Right cardiac atrium (tissue), 5 donors: ENCODE measurements at regions not wholly inside any gene's neighbourhood (a gene's known extent, or its start where the extent isn't known, plus 50 kb on each side); places are given as distances from the start of the nearest gene placed in this dataset.
"Not testable (repeated sequence)": the region's sequence is repeated elsewhere in the genome, so short reads cannot be mapped to it uniquely, and the experiment has no call there.

Source experiments
- ATAC-seq, 2 donors: fragments of 200-7000 bp; cut with Tn5 transposase; one replicate each; pipeline versions ENCODE4 v1.8.0 to v1.9.1; 2020; ENCODE audit warnings: moderate library complexity in 2 of 2, mild to moderate bottlenecking in 1 of 2
- DNase-seq, 3 donors: peaks; one replicate each; pipeline ENCODE4 v3.0.0-alpha.2; 2020
- H3K27ac ChIP-seq: one replicate; pipeline ENCODE4 v1.5.1; 2013; ENCODE audit warnings: mild to moderate bottlenecking, low read length, control low read depth, moderate library complexity
- H3K27me3 ChIP-seq: one replicate; pipeline ENCODE4 v1.6.1; 2013; ENCODE audit not compliant: control insufficient read depth, insufficient read depth
- H3K4me1 ChIP-seq: one replicate; pipeline ENCODE4 v1.6.1; 2013; ENCODE audit warnings: low read length; ENCODE audit not compliant: control insufficient read depth, insufficient read depth
- H3K4me3 ChIP-seq: one replicate; pipeline ENCODE4 v1.5.1; 2013; ENCODE audit warnings: low read length, control low read depth
- H3K9me3 ChIP-seq: one replicate; pipeline ENCODE4 v1.6.1; 2013; ENCODE audit warnings: low read length; ENCODE audit not compliant: control insufficient read depth
- WGBS: extraction: QIAGEN DNeasy Blood & Tissue Kit; methylation state at CpG from one replicate; pipeline ENCODE4 v1.1.7; 2013; 5-methylcytosine and 5-hydroxymethylcytosine counted together
- intact Hi-C, 4 donors: fragments of 100-400 bp; cut with DNase I; formaldehyde crosslinking; loops; one replicate each; pipeline versions ENCODE4 v1.11.0 to v1.14.0; 2022 to 2023
- donor health status: healthy with polysubstance abuse.
- donor health status: DM: no; HTN: yes; CAD: no.
- donor health status: DM: no; HTN: no; CAD: no.
- donor health status: DM: no; HTN: yes; CAD: no; lungs with severe emphysema.
- donor health status: DM: yes; HTN: yes; CAD: no.

DNA sequence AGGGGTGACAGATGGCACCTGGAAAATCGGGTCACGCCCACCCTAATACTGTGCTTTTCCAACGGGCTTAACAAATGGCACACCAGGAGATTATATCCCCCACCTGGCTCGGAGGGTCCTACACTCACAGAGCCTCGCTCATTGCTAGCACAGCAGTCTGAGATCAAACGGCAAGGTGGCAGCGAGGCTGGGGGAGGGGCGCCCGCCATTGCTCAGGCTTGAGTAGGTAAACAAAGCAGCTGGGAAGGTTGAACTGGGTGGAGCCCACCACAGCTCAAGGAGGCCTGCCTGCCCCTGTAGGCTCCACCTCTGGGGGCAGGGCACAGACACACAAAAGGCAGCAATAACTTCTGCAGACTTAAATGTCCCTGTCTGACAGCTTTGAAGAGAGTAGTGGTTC lies 346.8 kb downstream of the EIPR1 start:
- H3K4me1 ChIP-seq, H3K9me3 ChIP-seq, H3K4me3 ChIP-seq, DNase-seq, H3K27me3 ChIP-seq, intact Hi-C loops, H3K27ac ChIP-seq, ATAC-seq: not testable (repeated sequence)
- WGBS = 79% methylated on average over 9 of the region's 9 CpGs

DNA sequence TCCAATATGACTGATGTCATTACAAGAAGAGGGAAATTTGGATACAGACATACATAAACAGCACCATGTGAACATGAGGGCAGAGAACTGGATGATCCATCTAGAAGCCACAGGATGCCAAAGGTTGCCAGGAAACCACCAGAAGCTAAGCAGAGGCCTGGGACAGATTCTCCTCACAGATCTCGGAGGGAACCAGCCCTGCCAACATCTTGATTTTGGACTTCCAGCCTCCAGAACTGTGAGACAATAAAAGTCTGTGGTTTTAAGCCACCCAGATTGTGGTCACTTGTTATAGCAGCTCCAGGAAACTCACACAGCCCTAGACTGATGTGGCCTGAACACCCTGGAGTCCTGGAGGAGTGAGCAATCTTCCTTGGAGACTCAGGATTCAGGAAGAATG lies 351.6 kb downstream of the EIPR1 start:
- H3K4me3 ChIP-seq = no peak overlapping the region

DNA sequence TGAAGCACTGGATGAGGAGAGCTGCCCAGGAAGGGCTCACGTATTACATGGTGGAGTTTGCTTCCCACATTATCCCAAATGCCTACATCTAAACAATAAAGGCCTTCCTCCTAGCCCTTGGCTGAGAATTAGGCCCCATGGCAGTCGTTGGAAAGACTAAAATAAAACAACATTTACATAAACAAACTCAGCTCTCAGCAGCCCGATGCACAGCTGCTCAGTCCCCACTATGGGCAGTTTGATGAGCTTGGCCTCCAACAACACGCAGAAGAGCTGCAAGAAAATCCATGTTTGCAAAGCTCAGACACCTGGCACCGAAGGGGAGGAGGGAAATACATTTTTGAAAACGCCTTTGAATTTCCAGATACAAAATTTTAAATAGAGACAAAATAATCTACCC lies 352.4 kb downstream of the EIPR1 start:
- H3K4me1 ChIP-seq = no peaks in the 10 kb centered on the region
- 63% methylated on average over 6 of the region's 6 CpGs for WGBS
- no peak overlapping the region for H3K27ac ChIP-seq
- H3K4me3 ChIP-seq = no peak overlapping the region
- H3K27me3 ChIP-seq = no peaks in the 10 kb centered on the region
- no peaks in the 10 kb centered on the region for H3K9me3 ChIP-seq
- intact Hi-C loops = no loop called here
- no peak for ATAC-seq
- no peak for DNase-seq

More for the DNA sequence above, 351.6 kb downstream of the EIPR1 start:
- no peak overlapping the region for H3K27ac ChIP-seq
- DNase-seq (no peak), ATAC-seq (no peak)
- H3K27me3 ChIP-seq = no peaks in the 10 kb centered on the region
- H3K9me3 ChIP-seq = no peaks in the 10 kb centered on the region
- intact Hi-C loops = no loop called here
- 53% methylated on average over 1 of the region's 1 CpG for WGBS
- H3K4me1 ChIP-seq = no peaks in the 10 kb centered on the region

DNA sequence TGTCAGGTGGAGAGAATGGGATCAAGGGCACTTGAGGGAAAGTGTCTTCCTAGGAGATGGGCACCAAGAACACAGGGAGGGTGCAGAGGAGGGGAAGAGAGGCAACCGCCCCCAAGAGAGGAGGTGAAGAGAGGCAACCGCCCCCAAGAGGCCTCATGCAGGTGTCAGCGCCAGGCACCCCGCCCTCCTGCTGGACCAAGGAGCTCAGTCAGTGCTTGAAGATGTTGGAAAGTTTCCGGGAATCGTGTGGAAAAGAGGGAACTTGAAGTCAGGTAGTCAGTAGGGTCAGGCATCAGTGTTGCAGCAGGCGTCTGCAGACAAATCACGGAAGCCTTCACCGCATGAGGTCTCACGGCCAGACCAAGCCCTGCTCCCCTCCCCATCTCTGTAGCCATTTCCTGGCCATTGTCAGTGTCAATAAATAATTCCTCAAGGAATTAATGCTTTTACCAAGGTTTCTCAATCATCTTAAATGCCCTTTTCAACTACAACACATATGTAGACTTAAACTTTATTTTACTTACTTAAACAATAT lies 353.1 kb downstream of the EIPR1 start:
- H3K4me1 ChIP-seq = no peaks in the 10 kb centered on the region
- no peak overlapping the region for H3K4me3 ChIP-seq
- H3K27ac ChIP-seq = no peak overlapping the region
- ATAC-seq (no peak), DNase-seq (no peak)
- H3K9me3 ChIP-seq = no peaks in the 10 kb centered on the region
- H3K27me3 ChIP-seq = no peaks in the 10 kb centered on the region
- WGBS = 76% methylated on average over 10 of the region's 10 CpGs
- intact Hi-C loops = no loop called here

DNA sequence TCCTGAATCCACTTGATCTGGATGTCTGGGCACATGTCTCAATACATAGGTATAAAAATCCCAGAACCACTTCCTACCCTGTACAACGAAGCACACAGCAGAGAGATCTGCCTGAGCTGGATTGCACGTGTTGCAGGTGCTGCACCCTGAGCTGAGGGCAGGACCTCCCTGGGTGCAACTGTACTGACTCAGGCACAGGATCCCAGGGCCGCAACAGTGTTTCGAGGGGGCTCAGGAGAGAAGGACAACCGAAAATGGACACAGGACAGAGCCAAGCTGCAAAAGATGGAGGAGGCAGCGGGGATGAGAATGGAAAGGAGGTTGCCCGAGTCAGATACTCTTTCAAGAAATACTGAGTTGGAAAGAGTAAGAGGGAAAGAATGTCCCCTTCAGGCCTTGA lies 354.1 kb downstream of the EIPR1 start:
- no peaks in the 10 kb centered on the region for H3K27me3 ChIP-seq
- no peak overlapping the region for H3K27ac ChIP-seq
- H3K4me3 ChIP-seq = no peak overlapping the region
- 88% methylated on average over 7 of the region's 7 CpGs for WGBS
- no peak for ATAC-seq
- DNase-seq = no peak
- intact Hi-C loops = no loop called here
- no peaks in the 10 kb centered on the region for H3K4me1 ChIP-seq
- no peaks in the 10 kb centered on the region for H3K9me3 ChIP-seq

DNA sequence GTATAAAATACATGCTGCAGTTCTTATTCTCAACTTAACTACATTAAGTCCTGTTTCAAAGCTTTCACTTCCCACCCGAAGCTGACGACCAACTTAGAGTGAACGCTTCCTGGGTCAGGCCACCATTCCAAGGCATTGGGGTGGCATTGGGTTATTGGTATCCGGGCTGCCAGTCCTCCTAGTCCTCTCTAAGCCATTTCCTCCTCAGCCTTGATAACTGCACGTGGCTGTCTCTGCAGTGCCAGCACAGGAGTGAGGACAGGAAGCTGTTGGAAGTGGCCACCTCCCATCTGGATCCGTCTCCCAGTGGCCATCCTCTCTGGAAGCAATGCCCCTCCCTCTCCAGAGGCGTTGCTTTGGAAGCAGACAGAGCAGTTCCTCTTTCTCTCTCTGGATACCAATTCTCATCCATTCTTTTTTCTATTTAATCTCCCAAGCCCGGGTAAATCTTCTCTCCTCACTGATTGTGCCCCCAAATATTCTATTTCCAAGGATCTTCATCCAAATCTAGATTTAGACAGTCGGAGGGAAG lies 354.7 kb downstream of the EIPR1 start:
- 68% methylated on average over 9 of the region's 9 CpGs for WGBS
- no peak for ATAC-seq
- DNase-seq = no peak
- Histone ChIP-seq H3K9me3 (no peaks in the 10 kb centered on the region), H3K27ac (no peak overlapping the region), H3K4me1 (no peaks in the 10 kb centered on the region), H3K27me3 (no peaks in the 10 kb centered on the region), H3K4me3 (no peak overlapping the region)
- intact Hi-C loops = no loop called here

DNA sequence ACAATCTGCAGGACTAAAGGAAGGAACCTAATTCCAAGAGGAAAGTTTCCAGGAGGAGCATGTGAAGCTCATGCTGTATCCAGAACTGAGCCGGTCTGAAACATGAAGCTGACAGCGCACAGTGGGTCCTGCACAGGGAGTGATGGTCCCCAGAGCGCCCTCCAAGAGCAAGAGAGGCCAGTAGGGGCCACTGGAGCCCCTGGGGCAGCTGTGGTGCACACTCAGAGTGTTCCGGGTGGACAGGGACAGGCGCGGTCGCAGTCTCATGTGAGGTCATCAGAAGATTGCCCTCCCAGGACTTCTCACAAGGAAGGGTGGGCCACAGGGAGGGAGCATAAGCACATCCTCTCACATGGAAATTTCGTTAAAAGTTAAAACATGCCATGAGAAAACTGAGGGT lies 355.9 kb downstream of the EIPR1 start:
- DNase-seq (no peak), ATAC-seq (no peak)
- H3K27me3 ChIP-seq = no peaks in the 10 kb centered on the region
- intact Hi-C loops = no loop called here
- WGBS = 87% methylated on average over 8 of the region's 8 CpGs
- no peak overlapping the region for H3K4me3 ChIP-seq
- no peaks in the 10 kb centered on the region for H3K4me1 ChIP-seq
- no peaks in the 10 kb centered on the region for H3K9me3 ChIP-seq
- H3K27ac ChIP-seq = no peak overlapping the region

DNA sequence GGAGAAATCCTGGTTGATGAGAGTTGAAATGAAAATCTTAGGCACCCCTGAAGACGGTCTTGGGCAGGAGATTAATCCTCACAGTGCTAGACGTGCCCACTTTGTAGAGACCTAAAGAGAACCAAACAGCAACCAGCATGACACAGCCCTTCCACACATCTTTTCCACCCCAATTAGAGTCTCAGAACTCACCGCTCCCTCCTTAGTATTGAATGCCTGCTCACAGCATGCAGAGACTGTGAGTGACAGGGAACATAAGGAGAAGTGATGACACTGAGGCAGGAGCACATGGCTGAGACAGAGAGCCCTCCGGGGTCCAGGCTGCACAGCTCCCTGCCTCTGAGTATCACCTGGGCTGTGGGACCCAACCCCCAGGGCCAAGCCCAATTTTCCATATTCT lies 367.6 kb downstream of the EIPR1 start:
- DNase-seq = no peak
- ATAC-seq = no peak
- 76% methylated on average over 4 of the region's 4 CpGs for WGBS
- no peaks in the 10 kb centered on the region for H3K9me3 ChIP-seq
- H3K27me3 ChIP-seq = peaks cover 3% of the 10 kb centered on the region
- no peak overlapping the region for H3K27ac ChIP-seq
- no peak overlapping the region for H3K4me3 ChIP-seq
- H3K4me1 ChIP-seq = no peaks in the 10 kb centered on the region
- intact Hi-C loops = no loop called here

DNA sequence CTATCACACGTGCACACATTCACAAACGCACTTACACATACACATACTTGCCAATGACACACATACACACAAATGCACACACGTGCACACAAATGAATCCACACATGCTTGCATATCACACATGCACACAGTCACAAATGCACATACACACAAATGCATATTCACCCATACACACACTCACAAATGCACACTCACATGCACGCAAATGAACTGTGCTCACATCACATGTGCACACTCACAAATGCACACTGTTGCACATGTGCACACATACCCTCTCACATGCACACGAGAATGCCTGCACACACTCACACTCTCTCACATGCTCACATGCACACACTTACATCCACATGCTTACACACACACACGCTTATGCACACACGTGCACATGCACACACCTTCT lies 368.1 kb downstream of the EIPR1 start:
- DNase-seq = no peak
- intact Hi-C loops = loop anchor here in 2 of 4 donors (10.0 kb wide), 1 partner anchor 295 kb away; no protein-coding TSS in a partner anchor
- ATAC-seq = no peak
- WGBS = 76% methylated on average over 7 of the region's 7 CpGs
- H3K4me1 ChIP-seq = no peaks in the 10 kb centered on the region
- H3K4me3 ChIP-seq = no peak overlapping the region
- no peak overlapping the region for H3K27ac ChIP-seq
- H3K9me3 ChIP-seq = no peaks in the 10 kb centered on the region
- peaks cover 3% of the 10 kb centered on the region for H3K27me3 ChIP-seq

DNA sequence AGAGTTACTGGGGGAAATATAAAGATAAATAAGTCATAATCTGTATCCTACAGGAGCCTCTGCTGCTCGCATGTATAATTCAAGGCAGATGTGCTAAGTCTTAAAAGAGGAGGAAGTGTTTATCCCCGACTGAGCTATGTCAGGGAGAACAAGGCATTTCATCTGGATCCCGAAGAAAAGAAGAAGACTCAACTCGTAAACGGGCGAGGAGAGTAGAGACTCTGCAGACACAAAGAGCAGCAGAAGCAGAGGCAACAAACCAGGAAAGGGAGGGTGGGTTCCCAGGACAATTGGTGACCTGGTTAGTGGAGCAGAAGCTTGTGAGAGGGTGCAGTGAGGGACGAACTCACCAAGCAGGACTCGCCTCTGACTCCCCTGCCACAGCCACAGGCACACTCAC lies 368.6 kb downstream of the EIPR1 start:
- intact Hi-C loops = loop anchor here in 2 of 4 donors (10.0 kb wide), 1 partner anchor 296 kb away; no protein-coding TSS in a partner anchor
- H3K27ac ChIP-seq = no peak overlapping the region
- H3K4me3 ChIP-seq = no peak overlapping the region
- no peaks in the 10 kb centered on the region for H3K9me3 ChIP-seq
- 54% methylated on average over 8 of the region's 8 CpGs for WGBS
- H3K27me3 ChIP-seq = peaks cover 3% of the 10 kb centered on the region
- no peaks in the 10 kb centered on the region for H3K4me1 ChIP-seq
- ATAC-seq (no peak), DNase-seq (no peak)

DNA sequence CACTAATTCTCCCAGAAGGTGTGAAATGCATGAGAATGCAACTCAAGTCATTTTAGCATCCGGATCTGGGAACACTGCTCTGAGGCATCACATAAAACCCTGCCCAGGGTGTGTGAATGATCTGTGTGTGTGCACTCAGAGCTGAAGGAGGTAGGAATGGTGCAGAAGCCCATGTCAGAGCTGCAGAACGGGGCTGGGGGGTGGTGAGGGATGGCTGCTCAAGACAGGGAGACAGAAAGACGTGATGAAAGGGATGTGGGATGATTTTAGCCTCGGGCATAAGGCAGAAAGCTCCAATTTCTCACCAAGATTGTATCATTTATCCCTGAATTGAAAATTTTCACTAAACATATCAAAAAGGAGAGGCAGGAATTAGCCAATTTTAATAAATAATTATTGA lies 369.1 kb downstream of the EIPR1 start:
- WGBS = 49% methylated on average over 4 of the region's 4 CpGs
- no peak overlapping the region for H3K27ac ChIP-seq
- H3K27me3 ChIP-seq = peaks cover 3% of the 10 kb centered on the region
- DNase-seq = no peak
- H3K9me3 ChIP-seq = no peaks in the 10 kb centered on the region
- no peak overlapping the region for H3K4me3 ChIP-seq
- no peak for ATAC-seq
- intact Hi-C loops = loop anchor here in 2 of 4 donors (10.0 kb wide), 1 partner anchor 296 kb away; no protein-coding TSS in a partner anchor
- H3K4me1 ChIP-seq = no peaks in the 10 kb centered on the region

DNA sequence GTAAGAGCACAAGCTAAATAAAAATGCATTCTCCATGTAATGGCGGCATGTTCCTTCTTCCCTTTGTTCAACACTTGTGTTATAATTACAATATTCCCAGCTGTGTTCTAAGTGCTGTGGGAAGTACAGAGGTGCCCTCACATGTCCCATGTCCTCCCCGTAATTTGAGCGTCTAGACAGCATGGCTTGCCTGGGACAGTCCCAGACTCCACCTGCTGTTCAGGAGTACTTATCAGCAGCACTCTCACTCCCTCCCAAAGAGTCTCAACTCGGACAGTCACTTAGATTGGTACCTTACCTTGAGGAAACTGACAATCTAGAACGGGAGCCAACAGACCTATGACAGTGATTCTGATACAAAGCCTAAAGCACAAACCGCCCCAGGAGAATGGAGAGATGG lies 370.5 kb downstream of the EIPR1 start:
- Histone ChIP-seq H3K4me1 (no peaks in the 10 kb centered on the region), H3K27me3 (peaks cover 3% of the 10 kb centered on the region), H3K27ac (no peak overlapping the region), H3K4me3 (no peak overlapping the region), H3K9me3 (no peaks in the 10 kb centered on the region)
- WGBS = 79% methylated on average over 6 of the region's 6 CpGs
- ATAC-seq (no peak), DNase-seq (no peak)
- intact Hi-C loops = loop anchor here in 2 of 4 donors (10.0 kb wide), 1 partner anchor 298 kb away; no protein-coding TSS in a partner anchor
